Keratinocyte (primary cell): ENCODE measurements at regions not wholly inside any gene's neighbourhood (a gene's known extent, or its start where the extent isn't known, plus 50 kb on each side); places are given as distances from the start of the nearest gene placed in this dataset.

ENCODE experiments used
- DNase-seq: peaks from one replicate; pipeline ENCODE4 v3.0.0-alpha.2; 2011; ENCODE audit warnings: low read depth, missing footprints, low spot score
- FAIRE-seq: peaks from 2 replicates; lab custom pipeline; 2011; peaks lifted over from hg19 to GRCh38; lab: Jason Lieb, UNC
- H2AFZ ChIP-seq: 2 replicates; pipeline ENCODE4 v1.6.0; 2012; ENCODE audit warnings: low read length, control low read depth, inconsistent platforms; ENCODE audit not compliant: control insufficient read depth
- H3K27ac ChIP-seq: 2 replicates; pipeline ENCODE4 v1.5.1; 2011; ENCODE audit warnings: low read length; ENCODE audit not compliant: control insufficient read depth, insufficient read depth
- H3K27me3 ChIP-seq: 3 replicates; pipeline ENCODE4 v1.6.0; 2011; ENCODE audit warnings: low read length; ENCODE audit not compliant: control insufficient read depth, insufficient read depth; ENCODE audit errors: extremely low read depth
- H3K36me3 ChIP-seq, 2 experiments: 2 replicates in 1 of 2; 3 replicates in 1 of 2; pipeline ENCODE4 v1.5.1; 2011; ENCODE audit warnings: low read length in 2 of 2, mild to moderate bottlenecking in 1 of 2; ENCODE audit not compliant: control insufficient read depth in 2 of 2, insufficient read depth in 2 of 2; ENCODE audit errors: extremely low read depth in 1 of 2
- H3K4me1 ChIP-seq: 3 replicates; pipeline ENCODE4 v1.5.1; 2011; ENCODE audit warnings: low read length; ENCODE audit not compliant: control insufficient read depth, insufficient read depth; ENCODE audit errors: extremely low read depth
- H3K4me2 ChIP-seq: 3 replicates; pipeline ENCODE4 v1.6.0; 2011; ENCODE audit warnings: low read depth, low read length; ENCODE audit not compliant: control insufficient read depth, insufficient read depth; ENCODE audit errors: extremely low read depth
- H3K4me3 ChIP-seq, 3 experiments: fragments of 200-600 bp in 1 of 3; sonication (generic) in 1 of 3; 2 replicates in 2 of 3; 3 replicates in 1 of 3; pipeline ENCODE4 v1.5.1; 2011 to 2016; ENCODE audit warnings: low read length in 3 of 3, mild to moderate bottlenecking in 3 of 3, control low read depth in 2 of 3, inconsistent platforms in 1 of 3, low read depth in 1 of 3, mixed read lengths in 1 of 3, mixed run types in 1 of 3, moderate library complexity in 1 of 3; ENCODE audit not compliant: control insufficient read depth in 2 of 3, insufficient read depth in 2 of 3; ENCODE audit errors: extremely low read depth in 1 of 3
- H3K79me2 ChIP-seq: 2 replicates; pipeline ENCODE4 v1.6.0; 2012; ENCODE audit warnings: low read length; ENCODE audit not compliant: control insufficient read depth, insufficient read depth
- H3K9ac ChIP-seq: 3 replicates; pipeline ENCODE4 v1.6.0; 2011; ENCODE audit warnings: low read length; ENCODE audit not compliant: control insufficient read depth, insufficient read depth; ENCODE audit errors: extremely low read depth
- H3K9me1 ChIP-seq: 3 replicates; pipeline ENCODE4 v1.6.0; 2011; ENCODE audit warnings: low read length; ENCODE audit not compliant: control insufficient read depth, insufficient read depth; ENCODE audit errors: extremely low read depth
- H3K9me3 ChIP-seq: 2 replicates; pipeline ENCODE4 v1.5.1; 2012; ENCODE audit warnings: low read depth, low read length; ENCODE audit not compliant: control insufficient read depth
- H4K20me1 ChIP-seq: 3 replicates; pipeline ENCODE4 v1.6.0; 2011; ENCODE audit warnings: low read length; ENCODE audit not compliant: control insufficient read depth, insufficient read depth; ENCODE audit errors: extremely low read depth
- CTCF ChIP-seq, 3 experiments: IDR thresholded peaks in 1 of 3; conservative IDR thresholded peaks in 1 of 3; optimal IDR thresholded peaks in 1 of 3; 2 replicates in 2 of 3; 3 replicates in 1 of 3; pipeline versions ENCODE3 to v1.5.1; 2011; ENCODE audit warnings: low read length in 3 of 3, mild to moderate bottlenecking in 3 of 3, moderate library complexity in 2 of 3, control low read depth in 1 of 3, inconsistent platforms in 1 of 3; ENCODE audit not compliant: insufficient read depth in 2 of 3; ENCODE audit errors: extremely low read depth in 1 of 3
- EZH2 ChIP-seq: IDR thresholded peaks from one replicate; pipeline ENCODE4 v1.6.1; 2012; ENCODE audit warnings: inconsistent platforms, mild to moderate bottlenecking, low read length, moderate library complexity
- dilution Hi-C: fragments of 300-500 bp; cut with MboI; formaldehyde crosslinking; loops from one replicate; pipeline ENCODE4 v1.7.0; 2020; ENCODE audit warnings: low sequenced_read_pairs; ENCODE audit not compliant: extremely low pct_ligation_motif_present

- no peak overlapping the region for H3K9ac ChIP-seq
- H3K36me3 ChIP-seq = no peaks in the 10 kb centered on the region
- dilution Hi-C loops = no loop called here
- DNase-seq (no peak), FAIRE-seq (no peak)
- no peak overlapping the region for H2AFZ ChIP-seq
- H3K9me3 ChIP-seq = peaks cover 2% of the 10 kb centered on the region
- H3K9me1 ChIP-seq = no peaks in the 10 kb centered on the region
- no peaks in the 10 kb centered on the region for H4K20me1 ChIP-seq
- no peak overlapping the region for H3K4me2 ChIP-seq
- no peaks in the 10 kb centered on the region for H3K79me2 ChIP-seq
- H3K27ac ChIP-seq = no peak overlapping the region
- no peak overlapping the region for H3K4me3 ChIP-seq
- no peaks in the 10 kb centered on the region for H3K4me1 ChIP-seq
- H3K27me3 ChIP-seq = no peaks in the 10 kb centered on the region
- TF ChIP-seq EZH2 = no peak
Measured at GRCh38 chr16:9534759-9535158, 443.3 kb downstream of the HAPSTR1 start.

GRCh38 chr16:9536905-9537304, 445.5 kb downstream of the HAPSTR1 start:
- no peaks in the 10 kb centered on the region for H3K27me3 ChIP-seq
- no peak for FAIRE-seq
- no peaks in the 10 kb centered on the region for H3K9me1 ChIP-seq
- H3K4me2 ChIP-seq = no peak overlapping the region
- H3K9ac ChIP-seq = no peak overlapping the region
- TF ChIP-seq EZH2 (no peak), CTCF (optimal IDR thresholded peaks at IDR 0.05 in 1 of 3, IDR thresholded peaks at IDR 0.05 in 1 of 3, conservative IDR thresholded peaks at IDR 0.05 in 1 of 3; ENCODE audit: extremely low read depth in 1 of 3, insufficient read depth in 2 of 3, low read length in 3 of 3) (no peak)
- DNase-seq = no peak
- no peak overlapping the region for H3K27ac ChIP-seq
- no peak overlapping the region for H2AFZ ChIP-seq
- no peaks in the 10 kb centered on the region for H4K20me1 ChIP-seq
- dilution Hi-C loops = no loop called here
- H3K4me3 ChIP-seq = no peak overlapping the region
- H3K4me1 ChIP-seq = no peaks in the 10 kb centered on the region
- H3K79me2 ChIP-seq = no peaks in the 10 kb centered on the region
- no peaks in the 10 kb centered on the region for H3K36me3 ChIP-seq
- peaks cover 2% of the 10 kb centered on the region for H3K9me3 ChIP-seq

- no peak for FAIRE-seq
- H3K27me3 ChIP-seq = no peaks in the 10 kb centered on the region
- DNase-seq = no peak
Measured at GRCh38 chr16:9539346-9539745, 447.9 kb downstream of the HAPSTR1 start.

More at GRCh38 chr16:9539346-9539745, 447.9 kb downstream of the HAPSTR1 start:
- peaks cover 2% of the 10 kb centered on the region for H3K9me3 ChIP-seq
- H3K27ac ChIP-seq = no peak overlapping the region
- no peaks in the 10 kb centered on the region for H3K9me1 ChIP-seq
- H3K9ac ChIP-seq = no peak overlapping the region
- dilution Hi-C loops = no loop called here
- H2AFZ ChIP-seq = no peak overlapping the region
- H3K4me1 ChIP-seq = no peaks in the 10 kb centered on the region
- H3K79me2 ChIP-seq = no peaks in the 10 kb centered on the region
- H3K36me3 ChIP-seq = no peaks in the 10 kb centered on the region
- no peak overlapping the region for H3K4me3 ChIP-seq
- TF ChIP-seq EZH2 (no peak), CTCF (optimal IDR thresholded peaks at IDR 0.05 in 1 of 3, IDR thresholded peaks at IDR 0.05 in 1 of 3, conservative IDR thresholded peaks at IDR 0.05 in 1 of 3; ENCODE audit: extremely low read depth in 1 of 3, insufficient read depth in 2 of 3, low read length in 3 of 3) (no peak)
- no peak overlapping the region for H3K4me2 ChIP-seq
- no peaks in the 10 kb centered on the region for H4K20me1 ChIP-seq
